ENCODE measurements at regions not wholly inside any gene's neighbourhood (a gene's known extent, or its start where the extent isn't known, plus 50 kb on each side); places are given as distances from the start of the nearest gene placed in this dataset.

DNA sequence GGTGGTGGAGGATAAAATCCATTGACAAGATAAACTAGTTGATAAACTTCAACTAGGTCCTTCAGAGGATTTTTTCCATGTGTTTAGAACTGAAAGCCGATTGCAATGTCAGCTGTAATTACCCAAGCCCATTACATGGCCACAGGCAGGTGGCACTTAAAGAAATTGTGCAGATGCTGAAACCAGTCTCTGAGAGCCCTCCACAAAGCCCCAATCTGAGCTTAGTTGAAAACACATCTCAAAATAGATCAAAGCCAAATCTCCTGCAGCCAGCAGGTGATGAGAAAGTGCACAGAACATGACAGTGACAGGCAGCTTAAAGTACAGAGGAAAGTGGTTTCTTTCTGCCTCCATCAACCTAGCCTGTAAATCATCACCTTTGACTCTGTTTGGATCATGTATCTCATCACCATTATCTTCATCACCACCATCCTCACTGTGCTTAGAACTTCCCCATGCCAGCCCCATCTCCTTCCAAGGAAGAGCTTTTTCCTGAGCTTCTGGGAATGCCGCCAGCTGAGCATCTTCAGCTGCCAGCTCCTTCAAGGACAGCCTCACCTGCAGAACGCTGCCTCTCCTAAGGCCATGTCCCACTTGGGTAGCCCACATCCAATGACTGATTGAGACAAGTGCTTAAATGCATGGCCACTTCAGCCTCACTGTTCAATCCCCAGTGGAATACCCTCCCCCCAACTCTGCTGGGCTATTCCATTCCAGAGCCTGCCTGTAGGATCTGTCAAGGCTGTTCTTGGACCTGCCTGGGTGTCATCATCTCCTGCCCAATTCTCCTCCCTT is 219.5 kb upstream of the TMEM132C start:
- TF ChIP-seq, protein P1, sequence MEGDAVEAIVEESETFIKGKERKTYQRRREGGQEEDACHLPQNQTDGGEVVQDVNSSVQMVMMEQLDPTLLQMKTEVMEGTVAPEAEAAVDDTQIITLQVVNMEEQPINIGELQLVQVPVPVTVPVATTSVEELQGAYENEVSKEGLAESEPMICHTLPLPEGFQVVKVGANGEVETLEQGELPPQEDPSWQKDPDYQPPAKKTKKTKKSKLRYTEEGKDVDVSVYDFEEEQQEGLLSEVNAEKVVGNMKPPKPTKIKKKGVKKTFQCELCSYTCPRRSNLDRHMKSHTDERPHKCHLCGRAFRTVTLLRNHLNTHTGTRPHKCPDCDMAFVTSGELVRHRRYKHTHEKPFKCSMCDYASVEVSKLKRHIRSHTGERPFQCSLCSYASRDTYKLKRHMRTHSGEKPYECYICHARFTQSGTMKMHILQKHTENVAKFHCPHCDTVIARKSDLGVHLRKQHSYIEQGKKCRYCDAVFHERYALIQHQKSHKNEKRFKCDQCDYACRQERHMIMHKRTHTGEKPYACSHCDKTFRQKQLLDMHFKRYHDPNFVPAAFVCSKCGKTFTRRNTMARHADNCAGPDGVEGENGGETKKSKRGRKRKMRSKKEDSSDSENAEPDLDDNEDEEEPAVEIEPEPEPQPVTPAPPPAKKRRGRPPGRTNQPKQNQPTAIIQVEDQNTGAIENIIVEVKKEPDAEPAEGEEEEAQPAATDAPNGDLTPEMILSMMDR (IDR thresholded peaks at IDR 0.05; ENCODE audit: insufficient read depth, low read depth, low read length): no peak
- DNase-seq (ENCODE audit: low read depth): no peak
- no peak overlapping the region for H3K4me3 ChIP-seq (ENCODE audit: low read depth, low read length)

DNA sequence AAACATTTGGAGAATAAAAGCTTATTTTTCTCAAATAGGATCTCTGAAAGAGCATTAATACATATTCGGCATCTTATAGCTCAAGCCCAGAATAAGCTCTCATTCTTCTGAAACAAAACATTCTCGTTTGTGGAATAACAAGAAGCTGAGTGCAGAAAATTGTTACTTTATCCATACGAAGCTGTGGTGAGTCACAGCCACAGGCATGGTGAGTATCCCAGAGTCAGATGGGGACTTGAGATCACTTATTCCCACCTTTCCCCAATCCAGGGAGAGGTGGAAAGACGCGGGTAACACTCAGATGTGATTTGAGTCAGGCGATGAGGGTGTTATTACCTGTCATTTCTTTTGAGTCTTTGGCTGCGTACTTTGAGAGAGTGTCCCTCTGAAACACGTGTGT is 214.6 kb upstream of the TMEM132C start:
- H3K4me3 ChIP-seq (ENCODE audit: low read depth, low read length): no peak overlapping the region
- TF ChIP-seq, protein P1 (IDR thresholded peaks at IDR 0.05; ENCODE audit: insufficient read depth, low read depth, low read length): no peak
- no peak for DNase-seq (ENCODE audit: low read depth)

DNA sequence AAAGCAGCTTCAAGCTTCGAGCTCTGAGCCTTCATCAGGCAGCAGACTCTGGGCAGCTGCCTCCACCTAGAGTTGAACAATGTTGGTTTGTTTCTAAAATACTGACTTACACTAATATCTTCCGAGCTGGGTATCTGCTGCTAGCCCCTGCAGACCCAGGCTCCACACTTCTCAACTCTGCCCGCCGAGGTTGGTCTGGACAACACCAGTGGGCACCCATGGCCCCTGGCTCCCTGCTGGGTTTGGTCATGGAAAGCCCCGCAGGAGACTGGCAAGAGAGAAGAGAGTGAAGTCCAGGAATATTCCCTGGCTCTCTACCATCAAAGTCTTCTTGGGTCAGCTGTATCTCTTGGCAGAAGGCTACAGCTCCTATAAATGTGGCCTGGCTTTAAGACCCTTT is 214.2 kb upstream of the TMEM132C start:
- H3K4me3 ChIP-seq (ENCODE audit: low read depth, low read length): no peak overlapping the region
- TF ChIP-seq, protein P1 (IDR thresholded peaks at IDR 0.05; ENCODE audit: insufficient read depth, low read depth, low read length): no peak
- no peak for DNase-seq (ENCODE audit: low read depth)

DNA sequence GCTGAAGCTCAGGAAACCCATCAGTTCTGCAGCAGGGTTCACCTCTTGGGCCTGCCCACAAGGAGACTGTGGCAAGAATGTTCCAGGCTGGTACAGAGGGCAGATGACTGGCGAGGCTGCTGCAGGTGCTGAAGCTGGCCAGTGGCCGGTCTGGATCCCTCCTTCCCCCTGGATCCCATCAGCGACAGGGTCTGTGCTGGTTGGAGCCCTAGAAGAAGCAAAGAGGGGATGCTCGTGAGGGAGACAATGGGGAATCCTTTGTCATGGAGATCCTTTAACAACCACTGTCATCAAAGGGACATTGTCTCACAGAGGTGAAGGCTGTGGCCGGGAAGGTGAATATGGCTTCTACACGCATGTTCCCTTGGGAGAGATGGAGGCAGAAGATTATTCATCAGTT is 211.4 kb upstream of the TMEM132C start:
- no peak for DNase-seq (ENCODE audit: low read depth)
- TF ChIP-seq, protein P1 (IDR thresholded peaks at IDR 0.05; ENCODE audit: insufficient read depth, low read depth, low read length): no peak
- no peak overlapping the region for H3K4me3 ChIP-seq (ENCODE audit: low read depth, low read length)

DNA sequence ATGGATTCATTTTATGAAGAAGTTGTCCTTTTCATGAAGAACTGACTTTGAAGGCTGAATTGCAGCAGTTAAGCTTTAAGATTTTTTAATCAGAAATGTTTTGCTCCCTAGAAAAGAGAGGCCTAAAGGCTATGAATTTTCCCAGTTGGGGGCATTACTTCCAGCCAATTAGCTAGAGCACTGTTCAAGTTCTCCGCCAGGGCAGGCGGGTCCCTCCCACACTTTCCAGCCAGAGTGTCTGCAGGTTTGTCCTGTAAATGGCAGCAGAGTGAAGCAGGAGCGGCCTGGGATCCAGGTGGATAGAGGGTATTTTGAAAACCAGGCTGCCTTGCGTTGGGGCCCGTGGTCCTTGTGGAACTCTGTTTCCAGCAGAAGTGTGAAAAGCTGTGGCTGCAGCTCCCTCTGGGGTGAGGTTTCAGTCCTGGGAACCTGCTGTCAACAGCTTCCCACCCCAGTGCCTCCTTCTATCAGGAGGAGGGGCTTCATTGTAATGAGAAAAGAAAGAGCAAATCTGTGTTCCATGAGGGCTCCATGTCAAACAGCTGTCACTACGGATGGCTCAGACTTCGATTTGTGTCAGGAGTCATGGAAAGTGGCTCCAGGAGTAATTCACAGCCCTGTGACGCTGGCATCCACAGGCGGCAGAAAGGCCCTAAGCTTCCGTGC is 210.7 kb upstream of the TMEM132C start:
- no peak for DNase-seq (ENCODE audit: low read depth)
- TF ChIP-seq, protein P1 (IDR thresholded peaks at IDR 0.05; ENCODE audit: insufficient read depth, low read depth, low read length): no peak

DNA sequence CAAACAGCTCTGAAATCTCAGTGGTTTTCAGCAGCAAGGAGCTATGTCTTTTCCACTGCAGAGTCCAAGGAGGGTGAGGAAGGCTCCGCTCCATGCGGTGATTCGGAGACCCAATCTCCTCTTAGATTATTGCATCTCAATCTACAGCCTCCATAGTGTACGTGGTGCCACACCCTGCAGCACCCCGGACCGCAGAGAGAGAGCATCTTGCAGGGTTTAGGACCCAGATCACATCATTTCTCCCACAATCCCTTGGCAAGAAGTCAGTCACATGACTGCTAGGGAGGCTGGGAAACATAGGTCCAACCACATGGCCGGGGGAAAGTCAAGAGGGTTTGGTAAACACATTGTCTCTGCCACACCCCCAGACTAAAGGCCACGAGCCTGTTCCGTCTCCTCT is 209.4 kb upstream of the TMEM132C start:
- TF ChIP-seq, protein P1 (IDR thresholded peaks at IDR 0.05; ENCODE audit: insufficient read depth, low read depth, low read length): no peak
- no peak for DNase-seq (ENCODE audit: low read depth)
- H3K4me3 ChIP-seq (ENCODE audit: low read depth, low read length): no peak overlapping the region

More for the DNA sequence above, 210.7 kb upstream of the TMEM132C start:
- no peak overlapping the region for H3K4me3 ChIP-seq (ENCODE audit: low read depth, low read length)
